Lower leg skin (tissue), 4 donors: ENCODE measurements at regions not wholly inside any gene's neighbourhood (a gene's known extent, or its start where the extent isn't known, plus 50 kb on each side); places are given as distances from the start of the nearest gene placed in this dataset.

Experiments used
- DNase-seq, 2 donors: peaks; one replicate each; pipeline ENCODE4 v3.0.0-alpha.2; 2019; ENCODE audit warnings: low spot score in 2 of 2
- H3K4me3 ChIP-seq: fragments of 200-600 bp; sonication (generic); 2 replicates; pipeline ENCODE4 v1.5.1; 2017; ENCODE audit warnings: mild to moderate bottlenecking, low read depth; ENCODE audit not compliant: poor library complexity, severe bottlenecking
- POLR2A ChIP-seq, 2 donors: fragments of 450-650 bp; IDR thresholded peaks; one replicate each; pipeline ENCODE4 v1.6.1; 2016 to 2017; ENCODE audit warnings: antibody characterized with exemption in 2 of 2, mild to moderate bottlenecking in 1 of 2, moderate library complexity in 1 of 2
- WGBS, 2 donors: methylation state at CpG; one replicate each; pipeline ENCODE4 v1.1.5; 2018; 5-methylcytosine and 5-hydroxymethylcytosine counted together
- intact Hi-C: fragments of 100-400 bp; cut with DNase I; formaldehyde crosslinking; loops from one replicate; pipeline ENCODE4 v1.15.0; 2023; ENCODE audit warnings: low total_unique reads
- TF ChIP-seq, protein P1 (sequence below), 3 donors: fragments of 450-650 bp; IDR thresholded peaks; one replicate each; pipeline ENCODE4 v1.5.1; 2016; ENCODE audit warnings: antibody characterized with exemption in 3 of 3, mild to moderate bottlenecking in 3 of 3, moderate library complexity in 2 of 3

DNA sequence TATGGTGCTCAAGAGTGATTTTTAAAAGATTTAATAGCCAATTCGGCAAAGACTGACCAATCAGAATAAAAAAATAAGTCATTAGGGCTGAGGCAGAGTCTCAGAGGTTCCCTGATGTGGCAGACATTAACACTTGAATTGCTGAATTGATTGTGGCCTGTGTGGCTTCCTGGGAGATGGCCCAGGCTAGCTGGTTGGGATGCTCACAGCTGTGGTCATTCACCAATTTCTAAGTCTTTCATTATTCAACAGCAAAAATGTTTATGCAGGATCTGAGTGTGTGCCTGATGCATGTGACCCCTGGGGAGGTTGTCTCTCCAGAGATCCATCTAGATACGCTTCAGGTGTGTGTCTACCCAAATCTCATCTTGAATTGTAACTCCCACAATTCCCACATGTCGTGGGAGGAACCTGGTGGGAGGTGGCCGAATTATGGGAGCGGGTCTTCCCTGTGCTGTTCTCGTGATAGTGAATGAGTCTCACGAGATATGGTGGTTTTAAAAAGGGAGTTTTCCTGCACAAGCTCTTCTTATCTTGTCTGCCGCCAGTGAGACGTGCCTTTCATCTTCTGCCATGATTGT is 632.6 kb upstream of the SEMA6A start:
- 93 to 95% methylated on average over 9 of the region's 9 CpGs for WGBS, 2 donors
- TF ChIP-seq, protein P1, sequence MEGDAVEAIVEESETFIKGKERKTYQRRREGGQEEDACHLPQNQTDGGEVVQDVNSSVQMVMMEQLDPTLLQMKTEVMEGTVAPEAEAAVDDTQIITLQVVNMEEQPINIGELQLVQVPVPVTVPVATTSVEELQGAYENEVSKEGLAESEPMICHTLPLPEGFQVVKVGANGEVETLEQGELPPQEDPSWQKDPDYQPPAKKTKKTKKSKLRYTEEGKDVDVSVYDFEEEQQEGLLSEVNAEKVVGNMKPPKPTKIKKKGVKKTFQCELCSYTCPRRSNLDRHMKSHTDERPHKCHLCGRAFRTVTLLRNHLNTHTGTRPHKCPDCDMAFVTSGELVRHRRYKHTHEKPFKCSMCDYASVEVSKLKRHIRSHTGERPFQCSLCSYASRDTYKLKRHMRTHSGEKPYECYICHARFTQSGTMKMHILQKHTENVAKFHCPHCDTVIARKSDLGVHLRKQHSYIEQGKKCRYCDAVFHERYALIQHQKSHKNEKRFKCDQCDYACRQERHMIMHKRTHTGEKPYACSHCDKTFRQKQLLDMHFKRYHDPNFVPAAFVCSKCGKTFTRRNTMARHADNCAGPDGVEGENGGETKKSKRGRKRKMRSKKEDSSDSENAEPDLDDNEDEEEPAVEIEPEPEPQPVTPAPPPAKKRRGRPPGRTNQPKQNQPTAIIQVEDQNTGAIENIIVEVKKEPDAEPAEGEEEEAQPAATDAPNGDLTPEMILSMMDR (IDR thresholded peaks at IDR 0.05) = no peak
- no peak for TF ChIP-seq POLR2A (IDR thresholded peaks at IDR 0.05)
- DNase-seq = no peak
- no peak overlapping the region for H3K4me3 ChIP-seq
- intact Hi-C loops = no loop called here

DNA sequence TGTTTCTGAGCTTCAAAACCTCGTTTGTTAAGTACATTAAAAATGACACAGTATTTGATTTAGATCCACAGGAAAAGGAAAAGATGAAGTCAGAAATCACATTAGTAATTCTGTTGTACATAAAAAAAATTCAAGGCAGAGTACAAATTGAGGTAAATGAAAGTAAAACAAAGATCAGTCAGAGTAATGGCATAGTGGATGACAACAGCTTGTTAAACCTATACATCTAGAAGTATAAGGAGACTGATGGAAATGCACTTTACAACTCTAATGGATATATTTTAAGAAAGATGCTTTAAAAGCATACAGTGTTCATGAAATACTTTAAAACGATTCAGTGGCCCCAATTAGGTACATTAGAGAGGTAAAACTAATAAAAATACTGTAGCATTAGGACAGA is 631.3 kb upstream of the SEMA6A start:
- intact Hi-C loops = no loop called here
- no peak overlapping the region for H3K4me3 ChIP-seq
- DNase-seq = no peak
- no peak for TF ChIP-seq POLR2A (IDR thresholded peaks at IDR 0.05)
- TF ChIP-seq, protein P1 (IDR thresholded peaks at IDR 0.05) = no peak
- 54 to 55% methylated on average over 2 of the region's 2 CpGs for WGBS, 2 donors

DNA sequence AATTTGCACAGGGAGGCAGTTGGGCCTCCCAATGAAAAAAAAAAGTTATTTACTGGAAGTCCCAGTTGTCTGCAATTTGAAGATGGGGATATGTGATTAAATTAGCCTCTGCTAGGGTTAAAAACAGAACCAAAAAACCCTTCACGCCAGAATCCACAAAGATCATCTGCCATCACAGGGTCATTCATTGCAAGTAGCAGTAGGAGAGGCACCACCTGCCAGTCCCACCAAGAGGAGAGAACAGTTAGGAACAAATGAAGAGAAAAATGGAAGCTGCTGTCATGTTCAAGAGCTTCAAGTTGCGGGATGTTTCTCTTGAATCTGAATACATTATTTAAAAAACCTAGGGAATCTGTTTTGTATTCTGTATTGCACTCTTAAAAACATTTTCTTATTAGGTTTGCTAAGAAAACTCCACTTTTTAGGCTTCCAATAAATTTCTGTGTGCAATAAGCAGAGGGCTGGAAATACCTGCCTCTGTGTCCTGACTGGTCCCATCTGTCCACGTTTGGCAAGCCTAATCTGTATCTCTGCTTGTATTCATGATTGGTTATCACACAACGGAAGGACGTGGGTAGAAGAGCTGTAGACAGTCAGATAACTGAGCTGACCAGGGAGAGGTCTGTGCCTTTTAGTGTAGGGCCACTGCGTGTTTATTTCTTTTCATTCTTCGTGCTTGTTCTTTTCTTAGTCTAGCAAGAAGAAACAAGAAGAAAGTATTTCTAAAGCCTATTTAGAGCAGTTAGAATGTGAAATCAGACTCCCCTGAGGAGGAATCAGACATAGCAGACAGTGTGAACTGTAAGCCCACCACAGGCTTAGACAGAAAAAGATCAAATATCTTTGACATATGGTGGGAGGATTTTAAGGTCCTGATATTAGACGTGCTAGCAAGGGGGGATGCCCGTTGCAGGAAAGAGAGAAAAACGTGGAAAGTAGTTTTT is 630.6 kb upstream of the SEMA6A start:
- WGBS, 2 donors = 63 to 65% methylated on average over 10 of the region's 10 CpGs
- DNase-seq = no peak

DNA sequence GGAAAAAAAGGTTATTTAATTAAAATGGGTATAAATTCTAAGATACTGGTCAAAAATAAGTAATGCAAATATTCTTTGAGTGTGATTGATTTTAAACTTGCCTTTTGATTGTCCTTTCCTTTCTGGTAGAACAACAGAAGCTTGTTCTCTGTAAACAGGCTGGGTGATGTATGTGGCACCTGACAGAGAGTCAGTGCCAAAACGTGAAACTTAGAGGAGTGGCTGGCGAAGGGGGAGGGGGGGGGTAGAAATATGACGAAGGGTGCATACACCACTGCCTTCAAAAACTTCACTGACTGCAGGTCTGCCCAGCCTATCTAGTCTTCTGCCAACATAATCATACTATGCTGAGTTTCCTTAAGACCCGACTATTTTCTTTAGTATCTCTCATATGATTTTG is 629.8 kb upstream of the SEMA6A start:
- 72 to 77% methylated on average over 4 of the region's 4 CpGs for WGBS, 2 donors
- intact Hi-C loops = no loop called here

More for the DNA sequence above, 630.6 kb upstream of the SEMA6A start:
- TF ChIP-seq POLR2A (IDR thresholded peaks at IDR 0.05) = no peak
- TF ChIP-seq, protein P1 (IDR thresholded peaks at IDR 0.05) = no peak
- no peak overlapping the region for H3K4me3 ChIP-seq
- intact Hi-C loops = no loop called here

DNA sequence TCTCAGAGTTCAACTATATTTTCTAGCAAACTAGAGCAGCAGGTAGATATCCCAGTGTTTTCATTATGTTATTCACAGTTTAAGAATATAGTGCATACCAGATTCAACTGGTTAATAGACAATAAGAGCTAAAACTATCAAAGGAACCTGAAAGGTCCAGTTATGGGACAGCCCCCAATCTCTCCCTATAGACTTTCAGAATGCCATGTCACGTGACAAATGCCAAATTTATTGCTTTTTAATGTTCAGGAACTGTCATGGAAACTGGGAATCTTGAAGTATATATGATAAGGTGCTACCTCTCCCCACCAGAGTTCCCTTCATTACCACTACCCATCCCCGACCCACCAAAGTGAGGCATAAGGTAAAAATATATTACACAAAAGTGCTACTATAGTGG is 629.0 kb upstream of the SEMA6A start:
- WGBS, 2 donors = 85 to 94% methylated on average over 2 of the region's 2 CpGs
- no peak for TF ChIP-seq POLR2A (IDR thresholded peaks at IDR 0.05)
- TF ChIP-seq, protein P1 (IDR thresholded peaks at IDR 0.05) = no peak
- no peak for DNase-seq
- no peak overlapping the region for H3K4me3 ChIP-seq
- intact Hi-C loops = no loop called here

More for the DNA sequence above, 629.8 kb upstream of the SEMA6A start:
- no peak overlapping the region for H3K4me3 ChIP-seq
- no peak for DNase-seq
- TF ChIP-seq POLR2A (IDR thresholded peaks at IDR 0.05) = no peak
- TF ChIP-seq, protein P1 (IDR thresholded peaks at IDR 0.05) = no peak
